Stimulated activated CD4-positive, alpha-beta T cell treated with anti-CD3 and anti-CD28 coated beads, TNF-alpha, amount 100 ng/mL, for 1 hour (primary cell): ENCODE measurements at regions not wholly inside any gene's neighbourhood (a gene's known extent, or its start where the extent isn't known, plus 50 kb on each side); places are given as distances from the start of the nearest gene placed in this dataset.

Source experiments
- DNase-seq, 3 donors: peaks; one replicate each; pipeline ENCODE4 v3.0.0-alpha.2; 2020; ENCODE audit warnings: low read depth in 3 of 3, low spot score in 1 of 3

GRCh38 chr3:30114918-30115317, 491.5 kb upstream of the TGFBR2 start:
- no peak for DNase-seq

GRCh38 chr3:30122359-30122758, 484.0 kb upstream of the TGFBR2 start:
- DNase-seq = no peak

GRCh38 chr3:30123224-30123623, 483.2 kb upstream of the TGFBR2 start:
- no peak for DNase-seq

- no peak for DNase-seq
These were observed 482.6 kb upstream of the TGFBR2 start for GRCh38 chr3:30123755-30124154.

- no peak for DNase-seq
These were observed 481.7 kb upstream of the TGFBR2 start for GRCh38 chr3:30124435-30125370.

DNA sequence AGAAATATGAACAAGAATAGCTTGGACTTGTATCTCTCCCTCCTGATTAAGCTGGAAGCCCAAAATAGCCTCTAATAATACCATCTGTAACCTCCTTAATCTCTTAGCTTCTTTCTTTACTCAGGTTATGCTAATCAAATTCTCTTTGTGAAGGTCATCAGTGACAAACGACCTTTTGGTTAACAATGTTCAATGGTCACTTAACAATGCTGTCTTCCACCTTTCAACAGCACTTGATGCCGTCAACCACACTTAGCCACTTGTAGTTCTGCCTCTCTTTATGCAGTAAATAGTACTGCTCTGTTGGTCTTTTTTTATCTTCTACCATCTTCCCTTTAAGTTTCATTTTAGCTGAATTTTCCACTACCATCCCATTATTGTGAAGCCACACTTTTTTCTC, 476.6 kb upstream of the TGFBR2 start:
- no peak for DNase-seq

- DNase-seq = no peak
These were observed 476.0 kb upstream of the TGFBR2 start for GRCh38 chr3:30130391-30130790.

DNA sequence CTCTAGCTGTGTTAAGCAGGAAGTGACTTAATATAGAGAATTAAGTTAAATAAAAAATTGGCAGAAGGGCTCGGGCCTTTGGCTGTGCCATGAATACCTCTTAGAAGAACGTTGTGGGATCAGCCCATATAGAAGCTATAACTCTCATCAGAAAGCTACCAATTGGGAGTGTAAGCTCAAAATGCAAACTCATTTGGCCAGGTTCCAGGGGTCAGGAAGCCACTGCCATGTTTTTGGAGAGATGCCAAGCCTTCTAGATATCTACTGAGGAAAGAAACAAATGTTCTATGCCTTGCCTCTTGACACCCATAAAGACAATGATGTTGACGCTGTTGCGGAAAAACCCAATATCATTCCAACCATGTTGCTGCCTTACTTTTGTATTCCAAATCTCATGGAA, 475.2 kb upstream of the TGFBR2 start:
- no peak for DNase-seq

DNA sequence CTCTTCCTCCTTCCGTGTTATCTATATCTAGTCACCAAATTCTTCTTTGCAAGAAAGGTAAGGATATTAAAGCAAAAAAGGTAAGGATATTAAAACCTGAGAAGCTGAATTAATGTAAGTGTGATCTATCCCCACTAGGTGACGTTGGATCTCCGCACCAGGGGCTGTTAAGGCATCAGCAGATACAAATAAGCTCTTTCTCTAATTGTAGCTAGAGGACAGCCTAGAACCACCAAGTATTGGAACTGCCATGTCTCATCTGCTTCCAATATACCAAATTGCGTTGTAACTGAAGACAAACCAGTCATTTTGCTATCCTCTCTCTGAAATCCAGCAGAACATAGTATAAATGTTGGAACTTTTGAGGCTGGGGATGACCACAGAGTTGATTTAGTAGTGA, 471.2 kb upstream of the TGFBR2 start:
- DNase-seq = no peak

- no peak for DNase-seq
These were observed 467.1 kb upstream of the TGFBR2 start for GRCh38 chr3:30139283-30139682.

DNA sequence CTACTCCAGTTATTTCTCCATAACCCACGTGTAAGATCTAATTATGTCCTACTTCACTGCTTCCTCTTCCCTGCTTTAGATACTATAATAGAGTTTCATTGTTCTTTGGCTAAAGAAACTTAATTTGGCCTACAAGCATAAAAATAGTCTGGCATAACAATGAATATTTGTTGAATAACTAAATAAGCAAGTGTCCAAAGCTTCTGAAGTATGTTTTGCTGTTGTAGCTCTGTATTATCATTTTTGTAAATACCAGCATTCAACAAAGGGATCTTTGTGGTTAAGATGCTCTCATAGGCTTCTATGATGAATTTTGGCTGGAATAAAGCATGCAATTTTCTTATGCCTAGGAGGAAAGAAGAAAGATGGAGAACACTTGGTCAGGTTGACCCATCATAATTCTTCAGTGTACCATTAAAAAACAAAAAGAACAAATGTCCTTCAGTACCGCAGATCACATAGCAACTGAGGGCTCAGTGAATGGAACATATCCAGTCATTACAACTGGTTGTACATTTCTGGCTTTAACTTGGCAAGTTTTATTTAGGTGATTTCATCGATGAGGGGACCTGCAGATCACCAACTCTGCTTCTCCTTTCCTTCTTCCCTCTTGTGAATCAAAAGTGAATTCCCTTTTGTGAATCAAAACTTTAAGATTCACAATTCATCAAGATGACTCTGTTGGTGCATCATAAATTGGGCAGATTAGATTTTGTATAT, 465.9 kb upstream of the TGFBR2 start:
- DNase-seq = no peak

GRCh38 chr3:30141178-30141581, 465.2 kb upstream of the TGFBR2 start:
- DNase-seq = no peak

- DNase-seq = no peak
These were observed 464.5 kb upstream of the TGFBR2 start for GRCh38 chr3:30141927-30142326.

GRCh38 chr3:30142946-30143345, 463.5 kb upstream of the TGFBR2 start:
- no peak for DNase-seq

GRCh38 chr3:30145281-30145680, 461.1 kb upstream of the TGFBR2 start:
- DNase-seq = no peak

DNA sequence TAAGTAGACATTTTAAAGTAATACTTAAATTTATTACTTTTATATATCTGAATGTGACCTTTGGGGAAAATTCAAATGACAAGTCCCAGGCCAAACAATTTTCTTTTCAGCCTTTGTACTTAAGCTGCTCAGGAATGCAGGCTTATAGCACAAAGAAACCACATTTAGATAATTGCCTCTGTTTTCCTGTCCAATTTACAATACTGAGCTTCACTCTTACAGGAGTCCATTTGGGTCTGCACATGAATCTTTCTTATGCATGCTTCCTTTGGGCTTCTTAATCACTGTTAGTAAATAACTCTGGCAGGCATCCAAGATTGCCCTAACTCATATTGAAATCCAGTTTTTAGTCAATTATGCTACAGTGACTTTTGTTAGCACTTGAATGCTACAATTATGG, 459.4 kb upstream of the TGFBR2 start:
- no peak for DNase-seq

- no peak for DNase-seq
These were observed 451.5 kb upstream of the TGFBR2 start for GRCh38 chr3:30154853-30155252.

- no peak for DNase-seq
These were observed 450.6 kb upstream of the TGFBR2 start for GRCh38 chr3:30155755-30156154.

DNA sequence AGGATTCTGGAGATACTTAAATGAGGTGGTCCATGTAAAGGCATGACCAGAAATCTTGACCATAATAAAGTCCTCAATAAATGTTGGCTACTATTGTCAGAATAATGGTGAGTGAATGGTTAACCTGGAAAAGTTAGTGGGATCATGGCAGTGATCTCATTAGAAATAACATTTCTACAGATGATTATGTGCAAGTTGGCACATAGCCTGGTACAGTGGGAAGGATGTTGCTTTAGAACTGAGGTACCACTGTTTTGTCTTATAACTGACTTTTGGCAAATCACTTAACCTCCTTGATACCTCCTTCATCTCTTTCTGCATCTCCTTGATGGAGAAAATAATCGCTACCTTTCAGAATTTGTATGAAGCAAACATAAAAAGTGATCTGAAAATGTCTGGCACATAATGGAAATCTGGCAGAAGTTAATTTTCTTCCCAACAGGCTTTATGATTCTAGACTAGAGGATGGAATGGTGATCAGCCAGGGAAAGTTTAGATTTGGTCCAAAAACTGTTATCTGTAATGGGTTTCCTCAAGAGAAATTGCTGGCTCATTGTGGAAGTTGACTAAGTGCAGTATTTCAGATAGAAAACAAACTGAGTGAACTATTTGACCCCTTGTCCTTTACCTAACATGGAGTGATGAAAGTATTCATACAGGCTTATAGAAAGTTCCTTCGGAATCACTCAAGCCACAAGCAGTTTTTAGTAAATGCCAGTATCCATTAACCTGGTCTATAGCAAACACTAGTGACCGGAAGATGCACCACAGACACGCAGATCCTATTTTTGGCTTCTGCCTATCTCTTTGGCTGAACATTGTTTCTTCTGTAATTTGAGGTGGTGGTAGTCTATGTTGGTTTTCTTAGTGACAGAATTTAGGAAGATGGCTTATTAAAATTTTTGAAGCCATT, 449.6 kb upstream of the TGFBR2 start:
- DNase-seq = no peak

GRCh38 chr3:30161375-30161774, 445.0 kb upstream of the TGFBR2 start:
- DNase-seq = no peak

GRCh38 chr3:30162579-30162978, 443.8 kb upstream of the TGFBR2 start:
- DNase-seq = no peak
